ENCODE measurements at regions not wholly inside any gene's neighbourhood (a gene's known extent, or its start where the extent isn't known, plus 50 kb on each side); places are given as distances from the start of the nearest gene placed in this dataset.

- no peak for TF ChIP-seq CTCF (CRISPR knock-in tag; IDR thresholded peaks at IDR 0.05)
- TF ChIP-seq ZNF318 (CRISPR knock-in tag; IDR thresholded peaks at IDR 0.05) = no peak
- no peak for TF ChIP-seq HMGXB4 (CRISPR knock-in tag; IDR thresholded peaks at IDR 0.05; ENCODE audit: borderline replicate concordance in 1 of 2, low read depth in 1 of 2)
- TF ChIP-seq MZF1 (CRISPR knock-in tag; IDR thresholded peaks at IDR 0.05; ENCODE audit: borderline replicate concordance) = no peak
- no peak for TF ChIP-seq AKAP8 (CRISPR knock-in tag; IDR thresholded peaks at IDR 0.05)
- no peak for TF ChIP-seq ZHX1 (CRISPR knock-in tag; IDR thresholded peaks at IDR 0.05; ENCODE audit: low read depth)
- no peak for TF ChIP-seq HDAC6 (IDR thresholded peaks at IDR 0.05; ENCODE audit: low read depth, low read length)
- no peak for TF ChIP-seq TRIM24 (CRISPR knock-in tag; IDR thresholded peaks at IDR 0.05)
- TF ChIP-seq POLR2A (IDR thresholded peaks at IDR 0.05; ENCODE audit: insufficient read depth in 1 of 2, low read depth in 2 of 2, low read length in 2 of 2) = no peak
- no peak for TF ChIP-seq SRSF1 (optimal IDR thresholded peaks at IDR 0.05; ENCODE audit: low read depth, low read length)
These were observed 393.9 kb upstream of the SALL1 start for GRCh38 chr16:51544851-51545467.
